ENCODE measurements at regions not wholly inside any gene's neighbourhood (a gene's known extent, or its start where the extent isn't known, plus 50 kb on each side); places are given as distances from the start of the nearest gene placed in this dataset.

DNA sequence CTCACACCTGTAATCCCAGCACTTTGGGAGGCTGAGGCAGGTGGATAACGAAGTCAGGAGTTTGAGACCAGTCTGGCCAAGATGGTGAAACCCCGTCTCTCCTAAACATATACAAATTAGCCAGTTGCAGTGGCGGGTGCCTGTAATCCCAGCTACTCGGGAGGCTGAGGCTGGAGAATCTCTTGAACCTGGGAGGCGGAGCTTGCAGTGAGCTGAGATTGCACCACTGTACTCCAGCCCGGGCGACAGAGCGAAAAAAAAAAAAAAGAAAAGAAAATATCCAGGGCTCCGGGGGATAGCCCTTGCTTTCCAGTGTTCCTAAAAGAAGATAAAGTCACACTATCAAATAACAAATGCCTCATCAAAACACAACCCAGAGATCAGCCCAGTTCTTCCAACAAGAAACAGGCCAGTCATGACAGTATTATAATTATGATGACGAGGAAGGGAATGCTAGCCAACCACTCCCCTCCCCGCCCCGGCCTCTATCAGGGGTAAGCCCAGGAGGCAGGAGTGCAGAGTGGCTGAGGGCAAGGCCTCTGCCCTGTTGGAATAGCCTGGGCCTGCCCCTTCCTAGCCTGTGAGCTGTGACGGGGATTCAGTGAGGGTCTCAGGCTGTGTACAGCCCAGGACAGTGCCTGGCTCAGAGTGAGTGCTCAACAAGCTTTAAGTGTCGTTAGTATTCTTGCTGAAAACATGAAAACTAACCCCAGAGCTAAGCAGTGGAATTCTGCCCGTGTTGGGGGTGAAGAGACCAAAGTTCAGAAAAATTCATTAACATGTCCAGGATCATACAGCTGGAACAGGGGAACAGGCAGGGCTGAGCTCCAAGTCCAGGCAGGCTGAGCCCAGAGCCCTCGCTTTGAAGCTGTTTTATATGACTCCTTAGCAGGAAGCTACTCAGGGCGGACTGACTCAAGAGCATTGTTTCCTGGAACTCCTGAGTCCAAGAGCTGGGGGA, 54.3 kb downstream of the FAM241B start:
- DNase-seq = no peak

GRCh38 chr10:69684981-69685353, 54.9 kb downstream of the FAM241B start:
- DNase-seq = no peak

GRCh38 chr10:69685426-69685801, 55.4 kb downstream of the FAM241B start:
- no peak for DNase-seq

- DNase-seq = no peak
These were observed 55.9 kb downstream of the FAM241B start for GRCh38 chr10:69685802-69686585.

GRCh38 chr10:69686866-69687265, 56.8 kb downstream of the FAM241B start:
- no peak for DNase-seq

GRCh38 chr10:69687426-69687825, 57.4 kb downstream of the FAM241B start:
- no peak for DNase-seq

GRCh38 chr10:69692267-69692666, 62.2 kb downstream of the FAM241B start:
- DNase-seq = no peak

DNA sequence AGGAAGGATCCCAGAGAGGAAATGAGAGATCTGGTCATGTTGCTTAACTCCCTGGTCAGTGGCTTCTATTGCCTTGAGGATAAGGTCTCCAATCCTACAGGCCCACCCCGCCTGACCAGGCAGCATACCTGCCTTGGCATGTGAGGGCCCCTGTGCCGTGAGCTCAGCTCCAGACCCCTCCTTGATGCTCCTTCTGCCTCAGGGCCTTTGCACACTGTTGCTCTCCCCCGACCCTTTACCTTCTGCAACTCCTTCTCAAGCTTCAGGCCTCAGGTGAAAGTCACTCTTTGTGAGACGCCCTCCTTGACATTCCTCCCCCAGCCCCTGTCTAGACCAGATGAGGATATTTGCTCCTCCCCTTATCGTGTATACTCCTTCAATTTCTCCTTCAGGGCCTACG, 62.8 kb downstream of the FAM241B start:
- no peak for DNase-seq

DNA sequence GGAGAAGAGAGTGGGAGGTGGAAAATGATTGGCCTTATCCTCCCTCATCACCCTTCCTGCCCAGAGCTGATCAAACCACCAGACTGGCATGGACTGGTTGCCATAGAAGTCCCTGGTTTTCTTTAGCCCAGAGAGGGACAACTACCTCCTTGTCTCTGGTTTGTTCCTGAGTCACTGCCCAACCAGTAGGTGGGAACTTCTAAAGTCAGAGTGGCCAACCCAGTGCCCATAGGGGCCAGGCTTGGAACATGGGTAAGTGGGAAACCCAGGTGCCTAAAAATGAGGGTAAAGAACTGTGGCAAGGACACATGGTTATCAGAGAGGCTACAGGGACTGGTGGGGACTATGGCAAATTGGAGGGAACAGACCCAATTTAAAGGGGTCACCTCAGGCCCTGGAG, 63.8 kb downstream of the FAM241B start:
- no peak for DNase-seq

GRCh38 chr10:69696073-69696731, 66.2 kb downstream of the FAM241B start:
- no peak for DNase-seq

DNA sequence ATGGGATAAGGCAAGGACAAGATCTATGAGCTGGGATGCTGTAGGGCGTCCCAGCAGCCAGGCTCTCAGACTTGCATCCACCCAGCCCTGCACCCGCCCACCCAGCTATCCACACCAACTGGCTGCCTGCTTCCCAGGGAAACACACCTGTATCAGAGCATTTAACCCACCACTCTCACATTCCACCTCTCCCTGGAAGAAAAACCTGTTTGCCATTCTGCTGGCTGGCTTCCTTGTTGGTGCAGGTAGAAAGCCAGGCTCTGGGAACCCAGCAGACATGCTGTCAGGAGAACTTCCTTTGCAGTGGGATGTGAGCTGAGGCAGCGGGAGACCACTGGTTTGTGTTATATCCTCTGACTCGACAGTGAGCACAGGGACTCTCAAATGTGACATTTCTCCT, 67.0 kb downstream of the FAM241B start:
- no peak for DNase-seq

DNA sequence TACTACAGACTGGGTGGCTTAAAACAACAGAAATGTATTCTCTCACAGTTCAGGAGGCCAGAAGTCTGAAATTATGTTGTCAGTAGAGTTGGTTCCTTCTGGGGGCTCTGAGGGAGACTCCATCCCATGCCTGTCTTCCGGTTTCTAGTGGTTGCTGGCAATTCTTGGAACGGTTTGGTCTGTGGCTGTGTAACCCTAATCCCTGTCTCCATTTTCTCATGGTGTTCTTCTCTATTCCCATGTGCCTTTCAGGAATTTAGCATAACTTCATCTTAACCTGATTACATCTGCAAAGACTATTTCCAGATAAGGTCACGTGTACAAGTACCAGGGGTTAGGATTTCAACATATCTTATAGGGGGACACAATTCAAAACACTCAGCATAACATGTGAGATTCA, 73.2 kb downstream of the FAM241B start:
- DNase-seq = no peak

- no peak for DNase-seq
These were observed 74.0 kb downstream of the FAM241B start for GRCh38 chr10:69703766-69704630.

DNA sequence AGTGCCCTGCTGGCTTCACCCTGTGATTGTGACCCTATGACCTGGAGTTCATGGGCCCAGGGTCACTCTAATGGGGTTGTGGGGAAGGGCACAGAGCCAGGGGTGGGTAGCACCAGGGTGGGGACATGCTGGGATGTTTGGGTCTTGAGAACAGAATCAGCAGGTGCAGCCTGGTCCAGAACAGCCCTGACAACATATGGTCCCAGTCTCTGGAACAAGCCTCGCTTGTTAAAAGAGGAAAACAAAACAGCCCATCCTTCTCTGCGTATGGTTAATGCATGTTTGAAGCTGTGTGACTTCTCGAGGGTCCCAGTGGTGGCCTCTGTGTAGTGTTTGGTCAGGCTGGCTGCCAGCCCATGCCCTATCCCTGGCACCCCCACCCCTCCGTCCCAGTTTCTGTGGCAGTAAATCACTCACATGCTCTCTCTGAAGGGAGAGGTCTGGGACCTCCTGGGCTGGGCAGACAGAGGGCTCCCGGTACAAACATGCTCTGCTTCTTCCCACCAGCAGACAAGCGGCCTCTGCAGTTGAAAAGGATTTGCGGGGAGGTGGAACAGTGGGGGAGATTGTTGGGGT, 79.4 kb downstream of the FAM241B start:
- no peak for DNase-seq

- DNase-seq = no peak
These were observed 80.2 kb downstream of the FAM241B start for GRCh38 chr10:69710008-69710888.

DNA sequence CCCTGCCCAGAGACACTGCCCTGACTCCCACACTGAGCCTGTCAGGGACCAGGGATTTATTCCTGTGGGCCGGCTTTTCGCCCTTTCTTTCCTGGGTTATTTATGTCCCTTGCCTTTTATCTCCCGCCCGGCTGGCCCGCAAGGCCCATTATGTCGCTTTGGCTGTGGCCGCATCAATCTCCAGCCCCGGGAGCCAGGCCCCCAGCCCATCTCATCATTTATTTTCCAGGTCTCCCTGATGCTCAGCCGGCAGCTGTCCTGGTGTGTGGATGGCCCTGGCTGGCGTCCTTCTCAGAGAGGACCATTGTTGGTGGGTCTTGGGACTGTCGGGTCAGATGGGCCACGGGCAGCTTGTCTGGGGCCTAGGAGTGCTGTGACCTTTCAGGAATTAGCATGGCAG, 82.3 kb downstream of the FAM241B start:
- no peak for DNase-seq

- no peak for DNase-seq
These were observed 84.5 kb downstream of the FAM241B start for GRCh38 chr10:69714572-69714971.

GRCh38 chr10:69715156-69715898, 85.3 kb downstream of the FAM241B start:
- DNase-seq = no peak

DNA sequence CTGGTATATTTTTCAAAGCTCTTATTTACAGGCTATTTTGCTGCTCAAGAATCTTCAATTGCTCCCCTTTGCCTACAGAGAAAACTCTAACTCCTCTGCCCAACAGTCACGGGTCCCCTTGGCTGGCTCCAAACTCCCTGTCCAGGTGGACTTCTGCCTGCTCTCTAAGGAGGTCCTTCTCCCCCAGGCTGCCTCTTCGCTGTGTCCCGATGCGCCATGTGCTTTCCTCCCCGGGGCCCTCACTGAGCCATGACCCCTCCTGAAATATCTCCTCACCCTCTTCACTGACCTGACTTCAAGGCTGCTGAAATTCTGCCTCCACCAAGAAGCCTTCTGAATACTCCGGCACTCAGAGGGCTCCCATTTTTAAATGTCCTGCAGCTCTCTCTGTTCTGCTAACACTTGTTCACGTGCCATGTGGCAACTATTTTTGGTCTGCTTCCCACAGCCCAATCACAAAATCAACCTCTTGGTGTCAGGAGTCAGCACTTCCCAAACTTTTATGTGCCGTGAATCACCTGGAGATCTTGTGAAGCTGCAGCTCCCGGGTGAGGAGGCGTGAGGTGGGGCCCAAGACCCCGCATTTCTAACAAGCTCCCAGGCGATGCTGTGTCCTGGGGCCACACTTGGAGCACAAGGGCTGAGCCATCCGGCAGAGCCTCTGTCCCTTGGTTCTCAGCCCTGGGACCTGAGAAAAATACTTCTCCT, 85.7 kb upstream of the COL13A1 start:
- no peak for DNase-seq
